Liver (tissue), 8 donors: ENCODE measurements at regions not wholly inside any gene's neighbourhood (a gene's known extent, or its start where the extent isn't known, plus 50 kb on each side); places are given as distances from the start of the nearest gene placed in this dataset.

Experiments
- DNase-seq: peaks from one replicate; pipeline ENCODE4 v3.0.0-alpha.2; 2017; ENCODE audit warnings: low spot score
- H3K27ac ChIP-seq, 2 donors: one replicate each; pipeline ENCODE4 v1.7.0; 2013; ENCODE audit warnings: inconsistent platforms in 2 of 2, low read length in 2 of 2, control low read depth in 1 of 2, low read depth in 1 of 2, mild to moderate bottlenecking in 1 of 2
- H3K27me3 ChIP-seq, 4 donors: one replicate each; pipeline versions ENCODE4 v1.6.1 to v1.7.0; 2013; ENCODE audit warnings: low read length in 3 of 4, inconsistent platforms in 1 of 4, mild to moderate bottlenecking in 1 of 4, moderate library complexity in 1 of 4; ENCODE audit not compliant: control insufficient read depth in 4 of 4, insufficient read depth in 4 of 4
- H3K36me3 ChIP-seq, 4 donors: one replicate each; pipeline versions ENCODE4 v1.6.1 to v1.7.0; 2013; ENCODE audit warnings: low read length in 3 of 4, mild to moderate bottlenecking in 3 of 4, low read depth in 1 of 4, moderate library complexity in 1 of 4; ENCODE audit not compliant: control insufficient read depth in 4 of 4, insufficient read depth in 3 of 4
- H3K4me1 ChIP-seq, 4 donors: one replicate each; pipeline versions ENCODE4 v1.6.1 to v1.7.0; 2013; ENCODE audit warnings: low read length in 3 of 4, mild to moderate bottlenecking in 3 of 4, moderate library complexity in 1 of 4; ENCODE audit not compliant: control insufficient read depth in 4 of 4, insufficient read depth in 4 of 4
- H3K4me3 ChIP-seq, 3 donors: one replicate each; pipeline versions ENCODE4 v1.6.1 to v1.7.0; 2013; ENCODE audit warnings: low read length in 3 of 3, control low read depth in 1 of 3, low read depth in 1 of 3, mild to moderate bottlenecking in 1 of 3
- H3K9ac ChIP-seq, 2 donors: one replicate each; pipeline ENCODE4 v1.7.0; 2013; ENCODE audit warnings: low read length in 2 of 2, mild to moderate bottlenecking in 2 of 2, moderate library complexity in 2 of 2, control low read depth in 1 of 2, low read depth in 1 of 2
- H3K9me3 ChIP-seq, 4 donors: one replicate each; pipeline versions ENCODE4 v1.6.1 to v1.7.0; 2013; ENCODE audit warnings: low read length in 3 of 4; ENCODE audit not compliant: control insufficient read depth in 4 of 4
- CTCF ChIP-seq: fragments of 150-350 bp; IDR thresholded peaks from 2 replicates; pipeline ENCODE4 v1.5.1; 2017; ENCODE audit warnings: improper control_type of control experiment, low read depth, low read length; ENCODE audit not compliant: missing input control
- EGR1 ChIP-seq, 2 donors: IDR thresholded peaks; 2 replicates each; pipeline ENCODE4 v1.6.1; 2016 to 2018; ENCODE audit warnings: antibody characterized with exemption in 2 of 2, low read depth in 2 of 2
- FOXA1 ChIP-seq: IDR thresholded peaks from 2 replicates; pipeline ENCODE4 v1.6.1; 2016; ENCODE audit warnings: antibody characterized with exemption
- FOXA2 ChIP-seq: IDR thresholded peaks from 2 replicates; pipeline ENCODE4 v1.6.1; 2016; ENCODE audit warnings: antibody characterized with exemption
- GABPA ChIP-seq, 2 donors: IDR thresholded peaks in 1 of 2; conservative IDR thresholded peaks in 1 of 2; 2 replicates each; pipeline ENCODE4 v1.6.1; 2016; ENCODE audit warnings: antibody characterized with exemption in 2 of 2, mild to moderate bottlenecking in 1 of 2, moderate library complexity in 1 of 2
- HNF4A ChIP-seq, 2 donors: conservative IDR thresholded peaks; 2 replicates each; pipeline ENCODE4 v1.6.1; 2016; ENCODE audit warnings: antibody characterized with exemption in 2 of 2, mild to moderate bottlenecking in 2 of 2
- HNF4G ChIP-seq: IDR thresholded peaks from 2 replicates; pipeline ENCODE4 v1.6.1; 2016; ENCODE audit warnings: antibody characterized with exemption
- JUND ChIP-seq, 2 donors: IDR thresholded peaks; 2 replicates each; pipeline ENCODE4 v1.6.1; 2016; ENCODE audit warnings: antibody characterized with exemption in 2 of 2
- MAX ChIP-seq: IDR thresholded peaks from 2 replicates; pipeline ENCODE4 v1.6.1; 2016; ENCODE audit warnings: antibody characterized with exemption
- NR2F2 ChIP-seq: IDR thresholded peaks from 2 replicates; pipeline ENCODE4 v1.6.1; 2016; ENCODE audit warnings: antibody characterized with exemption
- RAD21 ChIP-seq, 2 donors: IDR thresholded peaks; 2 replicates each; pipeline ENCODE4 v1.6.1; 2016; ENCODE audit warnings: antibody characterized with exemption in 2 of 2, mild to moderate bottlenecking in 2 of 2
- RXRA ChIP-seq, 2 donors: IDR thresholded peaks; 2 replicates each; pipeline ENCODE4 v1.6.1; 2017 to 2018; ENCODE audit warnings: antibody characterized with exemption in 2 of 2, mild to moderate bottlenecking in 1 of 2
- SP1 ChIP-seq: IDR thresholded peaks from 2 replicates; pipeline ENCODE4 v1.6.1; 2018; ENCODE audit warnings: antibody characterized with exemption, mild to moderate bottlenecking
- TAF1 ChIP-seq: conservative IDR thresholded peaks from 2 replicates; pipeline ENCODE4 v1.6.1; 2016; ENCODE audit warnings: antibody characterized with exemption, mild to moderate bottlenecking
- YY1 ChIP-seq: IDR thresholded peaks from 2 replicates; pipeline ENCODE4 v1.6.1; 2016; ENCODE audit warnings: antibody characterized with exemption, mild to moderate bottlenecking
- ZBTB33 ChIP-seq: IDR thresholded peaks from 2 replicates; pipeline ENCODE4 v1.6.1; 2016; ENCODE audit warnings: antibody characterized with exemption
- WGBS: extraction: QIAGEN DNeasy Blood & Tissue Kit; methylation state at CpG from one replicate; pipeline ENCODE4 v1.1.7; 2013; 5-methylcytosine and 5-hydroxymethylcytosine counted together
- TF ChIP-seq, protein P1 (sequence below): IDR thresholded peaks from 2 replicates; pipeline ENCODE4 v1.6.1; 2016; ENCODE audit warnings: antibody characterized with exemption
- TF ChIP-seq, protein P2 (sequence below): IDR thresholded peaks from 2 replicates; pipeline ENCODE4 v1.6.1; 2016; ENCODE audit warnings: antibody characterized with exemption, mild to moderate bottlenecking
- donor health status: healthy.
- donor health status: healthy.
- donor health status: healthy.
- donor health status: healthy.
- donor health status: healthy.

GRCh38 chr3:64395490-64395889 is 170.2 kb upstream of the PRICKLE2 start:
- no peaks in the 10 kb centered on the region for H3K9me3 ChIP-seq
- no peaks in the 10 kb centered on the region for H3K27me3 ChIP-seq
- 95% methylated on average over 2 of the region's 2 CpGs for WGBS
- no peaks in the 10 kb centered on the region for H3K4me1 ChIP-seq
- no peak overlapping the region for H3K9ac ChIP-seq
- no peak overlapping the region for H3K4me3 ChIP-seq
- no peaks in the 10 kb centered on the region for H3K36me3 ChIP-seq
- TF ChIP-seq TAF1: no peak
- TF ChIP-seq SP1: no peak
- TF ChIP-seq RXRA (IDR thresholded peaks at IDR 0.05): no peak
- no peak for TF ChIP-seq HNF4G
- no peak for TF ChIP-seq ZBTB33
- TF ChIP-seq GABPA (IDR thresholded peaks at IDR 0.05 in 1 of 2, conservative IDR thresholded peaks at IDR 0.05 in 1 of 2): no peak
- TF ChIP-seq MAX: no peak
- TF ChIP-seq RAD21 (IDR thresholded peaks at IDR 0.05): no peak
- no peak for TF ChIP-seq YY1
- TF ChIP-seq JUND (IDR thresholded peaks at IDR 0.05): no peak
- H3K27ac ChIP-seq: no peak overlapping the region
- DNase-seq: no peak

DNA sequence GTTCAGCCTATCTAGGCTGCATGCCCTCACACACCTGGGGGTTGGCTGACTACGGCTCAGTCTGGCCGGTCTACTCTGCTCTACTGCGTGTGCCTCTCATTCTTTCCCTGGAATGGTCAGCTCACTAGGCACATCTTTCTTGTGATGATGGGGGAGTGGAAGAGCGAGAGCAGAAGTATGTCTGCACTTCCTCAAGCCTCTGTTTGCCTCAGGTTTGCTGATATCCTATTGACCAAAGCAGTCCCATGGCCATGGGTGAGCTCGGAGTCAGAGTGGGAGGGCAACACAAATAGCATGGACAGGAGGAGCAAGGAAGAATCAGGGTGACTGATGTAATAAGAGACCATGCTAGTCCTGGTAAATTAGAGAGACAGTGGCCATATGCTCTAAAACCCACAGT is 167.9 kb upstream of the PRICKLE2 start:
- 90% methylated on average over 5 of the region's 5 CpGs for WGBS
- DNase-seq: no peak
- Histone ChIP-seq H3K4me1 (no peaks in the 10 kb centered on the region), H3K9me3 (no peaks in the 10 kb centered on the region), H3K27me3 (no peaks in the 10 kb centered on the region), H3K9ac (no peak overlapping the region), H3K27ac (no peak overlapping the region), H3K4me3 (no peak overlapping the region), H3K36me3 (no peaks in the 10 kb centered on the region)
- no peak for TF ChIP-seq GABPA (IDR thresholded peaks at IDR 0.05 in 1 of 2, conservative IDR thresholded peaks at IDR 0.05 in 1 of 2)
- TF ChIP-seq FOXA2: no peak
- no peak for TF ChIP-seq JUND (IDR thresholded peaks at IDR 0.05)
- no peak for TF ChIP-seq MAX
- TF ChIP-seq CTCF: no peak
- TF ChIP-seq, protein P1, sequence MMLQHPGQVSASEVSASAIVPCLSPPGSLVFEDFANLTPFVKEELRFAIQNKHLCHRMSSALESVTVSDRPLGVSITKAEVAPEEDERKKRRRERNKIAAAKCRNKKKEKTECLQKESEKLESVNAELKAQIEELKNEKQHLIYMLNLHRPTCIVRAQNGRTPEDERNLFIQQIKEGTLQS: no peak
- TF ChIP-seq SP1: no peak
- TF ChIP-seq YY1: no peak
- no peak for TF ChIP-seq NR2F2
- TF ChIP-seq, protein P2, sequence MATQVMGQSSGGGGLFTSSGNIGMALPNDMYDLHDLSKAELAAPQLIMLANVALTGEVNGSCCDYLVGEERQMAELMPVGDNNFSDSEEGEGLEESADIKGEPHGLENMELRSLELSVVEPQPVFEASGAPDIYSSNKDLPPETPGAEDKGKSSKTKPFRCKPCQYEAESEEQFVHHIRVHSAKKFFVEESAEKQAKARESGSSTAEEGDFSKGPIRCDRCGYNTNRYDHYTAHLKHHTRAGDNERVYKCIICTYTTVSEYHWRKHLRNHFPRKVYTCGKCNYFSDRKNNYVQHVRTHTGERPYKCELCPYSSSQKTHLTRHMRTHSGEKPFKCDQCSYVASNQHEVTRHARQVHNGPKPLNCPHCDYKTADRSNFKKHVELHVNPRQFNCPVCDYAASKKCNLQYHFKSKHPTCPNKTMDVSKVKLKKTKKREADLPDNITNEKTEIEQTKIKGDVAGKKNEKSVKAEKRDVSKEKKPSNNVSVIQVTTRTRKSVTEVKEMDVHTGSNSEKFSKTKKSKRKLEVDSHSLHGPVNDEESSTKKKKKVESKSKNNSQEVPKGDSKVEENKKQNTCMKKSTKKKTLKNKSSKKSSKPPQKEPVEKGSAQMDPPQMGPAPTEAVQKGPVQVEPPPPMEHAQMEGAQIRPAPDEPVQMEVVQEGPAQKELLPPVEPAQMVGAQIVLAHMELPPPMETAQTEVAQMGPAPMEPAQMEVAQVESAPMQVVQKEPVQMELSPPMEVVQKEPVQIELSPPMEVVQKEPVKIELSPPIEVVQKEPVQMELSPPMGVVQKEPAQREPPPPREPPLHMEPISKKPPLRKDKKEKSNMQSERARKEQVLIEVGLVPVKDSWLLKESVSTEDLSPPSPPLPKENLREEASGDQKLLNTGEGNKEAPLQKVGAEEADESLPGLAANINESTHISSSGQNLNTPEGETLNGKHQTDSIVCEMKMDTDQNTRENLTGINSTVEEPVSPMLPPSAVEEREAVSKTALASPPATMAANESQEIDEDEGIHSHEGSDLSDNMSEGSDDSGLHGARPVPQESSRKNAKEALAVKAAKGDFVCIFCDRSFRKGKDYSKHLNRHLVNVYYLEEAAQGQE: no peak
- no peak for TF ChIP-seq RAD21 (IDR thresholded peaks at IDR 0.05)
- no peak for TF ChIP-seq EGR1 (IDR thresholded peaks at IDR 0.05; ENCODE audit: low read depth in 2 of 2)
- no peak for TF ChIP-seq HNF4G
- TF ChIP-seq FOXA1: no peak
- no peak for TF ChIP-seq ZBTB33
- TF ChIP-seq RXRA (IDR thresholded peaks at IDR 0.05): no peak
- TF ChIP-seq TAF1: no peak
- no peak for TF ChIP-seq HNF4A (conservative IDR thresholded peaks at IDR 0.05)
